ENCODE measurements at regions not wholly inside any gene's neighbourhood (a gene's known extent, or its start where the extent isn't known, plus 50 kb on each side); places are given as distances from the start of the nearest gene placed in this dataset.

DNA sequence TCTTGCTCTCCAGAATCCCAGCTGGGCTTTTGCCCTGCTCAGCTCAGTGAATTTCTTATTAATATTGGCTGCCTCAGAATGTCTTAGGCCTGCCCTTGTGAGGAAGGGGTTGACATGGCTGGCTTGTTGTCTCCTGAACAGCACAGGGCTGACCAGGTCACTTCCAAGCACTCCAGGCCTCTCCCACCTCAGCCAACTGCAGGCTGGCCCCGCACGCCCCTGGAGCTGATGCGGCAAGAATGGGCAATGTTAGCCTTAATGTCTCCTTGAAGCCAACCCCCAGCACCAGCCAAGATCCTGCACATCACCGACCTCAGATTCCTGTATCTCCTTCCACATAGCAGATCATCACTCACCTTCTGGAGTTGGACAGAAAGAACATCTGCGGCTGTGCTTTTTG, 598.6 kb downstream of the AJAP1 start:
- intact Hi-C loops (cut with micrococcal nuclease): no loop called here

DNA sequence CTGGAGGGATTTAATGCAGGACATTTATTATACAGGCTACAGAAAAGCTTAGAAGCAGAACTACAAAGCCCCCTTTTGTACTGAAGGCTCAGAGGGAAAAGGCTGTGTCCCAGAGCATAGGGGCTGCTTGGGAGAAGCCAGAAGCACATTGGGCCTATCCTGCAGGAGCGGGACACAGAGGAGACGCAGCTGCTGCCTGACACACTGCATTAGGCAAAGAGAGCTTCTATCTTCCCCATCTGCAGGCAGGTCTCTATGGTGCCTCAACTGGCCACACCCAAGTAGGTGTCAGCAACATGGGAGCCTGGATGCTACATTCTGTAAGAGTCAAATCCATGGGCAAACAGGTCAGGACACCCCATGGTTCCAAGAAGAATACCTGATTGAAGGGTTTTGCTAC, 595.9 kb downstream of the AJAP1 start:
- intact Hi-C loops (cut with micrococcal nuclease): no loop called here

DNA sequence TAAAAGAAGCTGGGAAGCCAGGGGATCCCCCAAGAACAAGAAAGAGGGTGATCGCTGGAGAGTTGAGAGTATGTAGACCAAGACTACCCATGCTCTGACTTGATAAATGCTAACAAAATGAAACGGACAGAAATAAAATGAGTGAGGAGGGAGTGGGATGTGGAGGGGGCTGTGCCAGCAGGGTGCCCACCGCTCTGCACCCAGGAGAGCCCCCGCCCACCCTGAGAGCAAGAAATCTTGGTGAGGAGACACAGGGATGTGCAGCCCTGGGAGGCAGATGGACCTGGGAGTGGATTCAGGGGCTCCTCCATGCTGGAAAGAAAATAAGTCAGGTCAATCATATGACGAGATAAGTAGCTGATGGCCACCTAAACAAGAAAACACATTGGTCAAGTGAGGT, 590.9 kb downstream of the AJAP1 start:
- intact Hi-C loops (cut with micrococcal nuclease): no loop called here

DNA sequence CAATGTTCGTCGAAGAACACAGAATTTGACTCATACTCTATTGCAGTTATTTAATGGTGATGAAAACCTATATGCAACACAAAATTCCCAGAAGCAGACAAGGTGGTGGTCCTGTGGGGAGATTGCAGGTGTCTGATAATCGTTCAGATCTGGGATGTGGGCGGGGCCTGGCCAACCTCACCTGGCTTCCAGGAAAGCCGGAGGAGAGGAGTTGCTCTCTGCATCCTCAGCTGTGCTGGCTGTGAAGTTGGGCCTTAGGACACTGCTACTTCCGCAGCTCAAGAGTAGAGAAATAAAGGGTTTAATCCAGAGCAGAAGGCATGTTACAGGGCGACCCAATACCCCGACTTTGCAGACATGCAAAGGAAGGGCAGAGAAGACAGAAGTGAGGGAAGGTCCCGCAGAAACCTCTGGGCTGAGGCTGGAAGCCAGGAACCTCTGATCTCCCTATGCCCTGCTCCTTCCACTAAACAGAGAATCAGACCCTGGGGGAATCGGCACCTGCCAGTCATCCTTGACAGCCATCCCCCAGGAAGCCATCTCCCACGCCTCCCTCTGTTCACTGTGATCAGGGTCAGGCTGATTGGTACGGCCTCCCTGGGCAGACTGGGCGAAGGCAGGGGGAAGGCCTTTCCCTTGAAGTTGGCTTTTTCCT, 590.3 kb downstream of the AJAP1 start:
- intact Hi-C loops (cut with micrococcal nuclease): no loop called here

GRCh38 chr1:5242850-5243249, 588.4 kb downstream of the AJAP1 start:
- intact Hi-C loops (cut with micrococcal nuclease): no loop called here

- intact Hi-C loops (cut with micrococcal nuclease): no loop called here
Measured at GRCh38 chr1:5239911-5240310, 585.5 kb downstream of the AJAP1 start.

- intact Hi-C loops (cut with micrococcal nuclease): no loop called here
Measured at GRCh38 chr1:5238351-5239130, 584.1 kb downstream of the AJAP1 start.

DNA sequence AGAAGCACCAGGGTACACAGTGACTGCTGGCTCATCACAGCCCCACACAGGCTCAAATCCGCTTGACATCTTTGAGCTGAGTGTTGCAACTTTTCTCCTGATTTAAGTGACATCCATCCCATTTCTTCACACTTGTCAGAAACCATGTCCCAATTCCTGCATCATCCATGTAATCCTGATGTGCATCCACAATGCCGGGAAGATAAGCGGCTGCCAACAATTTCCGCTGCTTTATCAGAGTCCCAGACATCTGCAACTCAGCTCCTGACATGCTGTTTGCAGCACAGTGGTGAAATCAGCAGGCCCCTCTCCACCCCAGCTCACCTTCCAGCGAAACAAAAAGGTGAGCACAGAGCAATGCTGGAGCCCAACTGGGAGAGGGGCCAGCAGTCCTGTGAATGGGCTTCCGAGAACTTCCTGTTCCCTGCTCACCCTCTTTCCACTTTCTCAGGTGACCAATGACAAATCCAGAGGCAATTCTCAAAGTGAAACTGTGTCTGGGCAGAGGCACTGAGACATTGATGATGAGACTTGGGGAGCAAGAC, 581.0 kb downstream of the AJAP1 start:
- intact Hi-C loops (cut with micrococcal nuclease): no loop called here

GRCh38 chr1:5232537-5232936, 578.1 kb downstream of the AJAP1 start:
- intact Hi-C loops (cut with micrococcal nuclease): no loop called here

DNA sequence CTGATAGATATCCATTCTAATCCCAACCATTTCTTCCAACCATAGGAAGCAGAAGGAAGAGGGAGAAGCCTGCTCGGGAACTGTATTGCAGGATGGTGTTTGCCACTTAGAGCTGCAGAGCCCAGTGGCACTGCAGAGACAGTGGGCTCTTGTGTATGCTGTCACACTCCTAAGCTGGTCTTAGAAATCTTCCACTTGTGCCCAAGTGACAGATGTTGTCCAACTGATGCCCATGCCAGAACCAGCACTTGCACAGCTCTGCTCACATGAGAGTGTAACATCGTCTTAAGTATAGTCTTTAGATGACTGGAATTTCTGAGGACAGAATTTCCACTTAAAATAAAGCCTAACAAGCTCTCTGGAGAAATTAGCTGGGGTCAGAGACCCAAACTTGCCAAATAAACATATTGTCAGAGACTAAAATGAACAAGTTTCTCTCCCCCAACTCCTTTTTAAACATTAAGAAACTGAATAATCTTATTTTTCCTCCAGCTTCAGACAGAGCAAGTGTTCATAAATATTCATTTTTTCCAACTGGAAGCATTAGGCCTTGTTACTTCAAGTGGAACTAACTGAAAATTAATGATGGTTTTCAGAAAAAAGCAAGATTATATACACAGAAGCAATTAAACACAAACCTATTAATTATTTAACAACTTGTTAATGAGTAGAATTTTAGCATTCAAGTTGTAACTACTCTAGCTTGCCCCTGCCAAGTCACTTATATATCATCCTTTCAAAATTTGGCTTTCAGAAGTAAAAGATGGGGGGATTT, 577.3 kb downstream of the AJAP1 start:
- intact Hi-C loops (cut with micrococcal nuclease): no loop called here

DNA sequence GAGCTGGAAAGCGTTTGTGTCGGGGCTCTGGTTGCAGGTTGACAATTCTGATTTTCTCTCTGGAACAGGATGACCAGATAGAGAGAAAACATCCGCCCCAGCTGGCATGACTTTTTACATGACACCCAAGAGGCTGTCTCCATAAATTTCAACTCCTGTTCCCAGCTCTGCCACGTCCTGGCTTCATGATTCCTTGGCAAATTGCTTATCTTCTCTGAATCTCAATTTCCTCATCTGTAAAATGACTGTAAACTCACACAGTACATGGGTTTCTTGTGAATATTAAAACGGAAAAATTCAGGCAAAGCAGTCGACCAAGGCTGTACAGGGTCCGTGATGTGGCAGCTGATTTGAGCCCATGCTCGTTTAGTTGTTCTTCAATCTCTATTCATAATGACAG, 572.7 kb downstream of the AJAP1 start:
- intact Hi-C loops (cut with micrococcal nuclease): no loop called here

DNA sequence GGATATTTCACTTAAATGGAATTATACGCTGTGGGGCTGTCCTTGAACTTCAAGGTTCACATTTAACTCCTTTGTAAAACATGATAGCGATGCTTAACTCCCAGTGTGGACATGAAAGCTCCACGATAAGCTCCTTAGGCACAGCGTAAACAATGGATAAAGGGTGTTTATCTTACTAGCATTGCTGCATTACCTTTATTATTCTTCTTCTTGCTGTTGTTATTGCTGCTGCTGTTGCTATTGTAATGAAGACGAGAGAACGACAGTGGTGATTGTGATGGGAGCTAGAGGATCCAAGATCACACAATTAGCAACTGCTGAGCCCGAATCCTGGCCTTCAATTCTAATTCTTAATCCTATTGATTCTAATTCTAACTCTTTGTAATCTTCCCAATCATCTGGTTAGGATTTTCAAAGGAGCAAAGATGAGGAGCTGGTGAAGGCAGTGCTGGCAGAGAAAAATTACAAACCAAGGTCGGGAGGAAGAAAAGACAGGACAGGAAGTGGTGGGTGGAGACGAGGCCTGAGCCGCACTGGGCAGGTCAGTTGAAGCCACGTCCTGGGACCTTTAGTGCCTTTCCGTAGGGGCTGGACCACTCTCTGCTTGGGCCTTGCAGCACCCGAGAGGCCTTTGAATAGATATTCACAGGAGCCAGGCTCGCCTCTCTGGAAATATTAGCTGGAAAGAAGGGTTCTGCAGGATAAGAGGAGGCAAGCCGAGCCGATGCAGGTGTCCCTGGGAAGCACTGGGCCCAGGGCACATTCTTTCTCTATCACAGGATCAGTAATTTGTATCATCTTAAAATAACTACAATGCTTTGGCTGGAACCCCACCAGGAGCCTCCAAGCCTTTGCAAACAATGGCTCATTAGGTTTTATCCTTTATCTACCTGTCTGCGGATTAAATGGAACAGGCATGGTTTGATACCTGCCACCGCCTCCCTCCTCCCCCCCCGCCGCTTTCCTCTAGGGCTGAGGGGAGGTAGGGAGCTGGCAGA, 571.6 kb downstream of the AJAP1 start:
- intact Hi-C loops (cut with micrococcal nuclease): no loop called here

DNA sequence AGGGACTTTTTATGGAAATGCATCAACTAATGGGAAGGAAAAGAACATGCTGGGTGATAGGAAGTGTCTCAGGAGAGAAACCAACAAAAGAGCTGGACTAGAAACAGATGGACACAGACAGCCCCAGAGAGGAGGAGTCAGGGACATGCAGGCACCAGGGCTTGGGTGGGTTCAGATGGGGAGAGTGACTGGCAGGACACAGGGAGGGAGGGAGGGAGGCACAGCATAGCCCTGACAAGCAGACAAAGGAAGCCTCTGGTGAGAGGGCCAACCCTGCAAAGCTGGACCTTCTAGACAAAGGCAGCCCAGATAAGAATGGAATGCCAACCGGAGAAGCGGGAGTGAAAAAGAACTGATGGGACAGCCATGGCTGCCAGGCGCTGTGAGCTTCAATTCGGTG, 568.8 kb downstream of the AJAP1 start:
- intact Hi-C loops (cut with micrococcal nuclease): no loop called here

DNA sequence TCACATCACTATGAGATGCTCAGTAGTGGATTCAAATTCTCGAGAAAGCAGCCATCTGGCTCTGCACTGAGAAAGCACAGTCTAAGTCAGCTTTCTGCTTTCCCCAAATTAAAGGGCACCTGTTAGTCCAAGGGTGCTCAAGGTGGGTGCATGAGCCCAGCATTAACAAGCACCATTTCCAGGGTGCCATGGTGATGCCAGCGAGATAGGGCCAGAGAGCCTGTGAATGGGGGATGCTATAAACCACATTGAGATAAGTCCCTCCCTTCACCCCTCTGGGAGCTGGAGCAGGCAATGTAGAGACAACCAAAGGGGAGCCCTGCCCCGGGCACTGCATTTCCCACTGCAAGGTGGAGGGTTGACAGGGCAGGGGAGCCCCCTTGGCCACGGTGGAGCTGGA, 568.2 kb downstream of the AJAP1 start:
- intact Hi-C loops (cut with micrococcal nuclease): no loop called here

DNA sequence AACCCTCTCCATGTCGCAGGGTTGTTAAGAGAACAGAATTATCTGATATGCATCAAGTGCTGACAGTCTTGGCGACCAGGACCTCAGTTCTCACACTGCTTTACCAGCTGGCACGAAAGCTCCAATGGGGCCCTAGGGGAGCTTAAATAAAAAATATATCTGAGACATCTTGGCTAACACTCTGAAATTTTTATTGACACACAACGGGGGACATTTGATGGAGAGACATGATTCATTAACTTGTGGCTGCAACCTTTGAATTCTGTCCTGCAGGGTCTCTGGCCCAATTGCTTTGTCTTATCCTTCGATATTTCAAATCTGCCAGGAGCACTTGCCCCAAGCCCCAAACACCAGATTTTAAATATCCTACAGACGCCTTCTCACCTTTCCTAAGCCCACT, 567.0 kb downstream of the AJAP1 start:
- intact Hi-C loops (cut with micrococcal nuclease): no loop called here

- intact Hi-C loops (cut with micrococcal nuclease): no loop called here
Measured at GRCh38 chr1:5220821-5221220, 566.4 kb downstream of the AJAP1 start.

DNA sequence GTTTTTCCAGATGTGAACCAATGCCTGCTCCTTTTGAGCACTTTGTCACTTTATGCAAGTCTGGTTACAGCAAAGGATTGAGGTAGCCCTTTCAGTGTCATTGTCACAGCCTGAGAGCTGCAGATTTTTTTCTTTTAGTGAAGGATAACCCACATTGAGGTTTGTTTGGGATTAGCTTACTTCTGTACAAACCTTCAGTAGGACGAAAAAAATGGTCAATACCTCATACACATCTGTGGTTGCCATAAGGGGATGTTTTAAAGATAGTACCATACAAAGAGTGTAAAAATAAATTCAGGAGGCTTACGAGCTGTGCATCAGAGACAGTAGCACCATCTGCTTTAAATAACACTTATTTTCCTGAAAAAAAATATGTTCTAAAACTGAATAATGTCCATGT, 566.0 kb downstream of the AJAP1 start:
- intact Hi-C loops (cut with micrococcal nuclease): no loop called here

DNA sequence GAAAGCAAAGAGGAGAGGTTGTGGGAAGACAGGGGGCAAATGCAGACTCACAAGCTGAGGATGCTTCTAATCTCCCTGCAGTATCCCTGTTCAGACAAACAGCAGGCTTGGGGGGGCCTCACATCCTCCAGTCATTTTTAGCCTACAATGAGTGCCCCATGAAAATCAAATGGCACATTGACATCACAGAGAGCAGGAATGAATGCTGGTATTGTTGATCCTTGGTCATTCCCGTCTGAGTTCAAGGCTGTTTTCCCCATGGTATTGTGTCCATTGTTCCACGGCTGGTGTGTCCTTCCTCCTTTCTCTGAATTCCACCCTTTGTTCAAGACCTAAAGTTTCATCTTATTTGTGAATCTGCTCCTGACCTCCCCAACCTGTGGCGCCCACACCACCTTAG, 545.6 kb downstream of the AJAP1 start:
- intact Hi-C loops (cut with micrococcal nuclease): no loop called here

DNA sequence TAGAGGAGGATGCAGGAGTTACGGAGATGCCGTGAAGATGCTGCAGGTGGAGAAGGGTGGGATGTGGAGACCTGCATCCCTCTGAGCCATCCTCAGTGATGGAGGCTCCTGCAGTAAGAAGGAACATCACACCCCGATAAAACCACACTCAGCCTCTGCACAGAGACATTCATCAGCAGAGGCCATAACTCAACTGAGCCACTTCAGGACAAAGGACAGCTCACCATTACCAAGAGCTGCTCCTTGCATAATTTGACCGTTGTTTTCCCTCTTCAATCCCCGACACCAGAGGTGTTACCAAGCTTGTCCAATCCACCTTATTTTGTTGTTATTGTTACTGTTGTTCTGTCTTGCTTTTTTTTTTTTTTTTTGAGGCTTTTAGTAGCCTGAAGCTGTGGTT, 543.9 kb downstream of the AJAP1 start:
- intact Hi-C loops (cut with micrococcal nuclease): no loop called here

DNA sequence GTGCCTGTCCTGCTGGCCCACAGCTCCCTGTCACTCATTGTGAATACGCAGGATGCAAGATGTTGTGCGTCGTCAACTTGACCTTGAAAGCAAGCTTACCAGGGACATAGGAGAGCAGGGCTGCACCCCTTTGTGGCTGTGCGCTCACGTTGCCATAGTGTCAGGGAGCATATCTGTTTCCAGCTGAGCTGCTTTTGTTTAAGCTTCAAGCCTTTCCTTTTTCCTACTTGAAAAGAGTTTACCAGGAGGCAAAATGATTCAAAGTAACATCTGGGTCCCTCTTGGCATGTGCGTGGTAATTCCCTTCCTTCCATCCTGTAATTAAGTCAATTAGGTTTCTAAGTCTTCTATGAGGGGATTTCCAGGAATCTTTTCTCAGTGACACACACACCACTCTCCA, 537.1 kb downstream of the AJAP1 start:
- intact Hi-C loops (cut with micrococcal nuclease): no loop called here

- intact Hi-C loops (cut with micrococcal nuclease): no loop called here
Measured at GRCh38 chr1:5189384-5189783, 535.0 kb downstream of the AJAP1 start.
